HG02759 (cell line): ENCODE measurements at regions not wholly inside any gene's neighbourhood (a gene's known extent, or its start where the extent isn't known, plus 50 kb on each side); places are given as distances from the start of the nearest gene placed in this dataset.
A peak's percentile ranks its signal among the peaks of the same experiment; 100 is the strongest.

Experiments
- ATAC-seq: cut with Tn5 transposase; IDR thresholded peaks from one replicate; pipeline ENCODE4 v1.9.1; 2021; ENCODE audit warnings: mild to moderate bottlenecking, moderate library complexity; ENCODE audit not compliant: unreplicated experiment

GRCh38 chr2:204317640-204318039, 227.6 kb upstream of the PARD3B start:
- ATAC-seq: no peak

GRCh38 chr2:204321027-204321800, 224.1 kb upstream of the PARD3B start:
- no peak for ATAC-seq

- no peak for ATAC-seq
Measured at GRCh38 chr2:204321910-204322751, 223.1 kb upstream of the PARD3B start.

- peak; percentile 88 for ATAC-seq
Measured at GRCh38 chr2:204325468-204325867, 219.8 kb upstream of the PARD3B start.

- ATAC-seq: no peak
Measured at GRCh38 chr2:204328373-204328772, 216.9 kb upstream of the PARD3B start.

GRCh38 chr2:204329016-204329415, 216.3 kb upstream of the PARD3B start:
- ATAC-seq: no peak

GRCh38 chr2:204329532-204329931, 215.7 kb upstream of the PARD3B start:
- ATAC-seq: no peak

- no peak for ATAC-seq
Measured at GRCh38 chr2:204331180-204331579, 214.1 kb upstream of the PARD3B start.

GRCh38 chr2:204331988-204332387, 213.3 kb upstream of the PARD3B start:
- no peak for ATAC-seq

GRCh38 chr2:204332706-204333105, 212.6 kb upstream of the PARD3B start:
- ATAC-seq: no peak

- no peak for ATAC-seq
Measured at GRCh38 chr2:204333861-204334260, 211.4 kb upstream of the PARD3B start.

GRCh38 chr2:204335451-204336058, 209.7 kb upstream of the PARD3B start:
- no peak for ATAC-seq

- no peak for ATAC-seq
Measured at GRCh38 chr2:204336153-204336744, 209.0 kb upstream of the PARD3B start.

- ATAC-seq: no peak
Measured at GRCh38 chr2:204337638-204338037, 207.6 kb upstream of the PARD3B start.

- ATAC-seq: no peak
Measured at GRCh38 chr2:204339212-204339715, 206.0 kb upstream of the PARD3B start.

- no peak for ATAC-seq
Measured at GRCh38 chr2:204340511-204340910, 204.8 kb upstream of the PARD3B start.

GRCh38 chr2:204341887-204342276, 203.4 kb upstream of the PARD3B start:
- ATAC-seq: no peak

GRCh38 chr2:204343685-204344084, 201.6 kb upstream of the PARD3B start:
- ATAC-seq: no peak

- no peak for ATAC-seq
Measured at GRCh38 chr2:204344119-204344518, 201.2 kb upstream of the PARD3B start.

- no peak for ATAC-seq
Measured at GRCh38 chr2:204346906-204347305, 198.4 kb upstream of the PARD3B start.

GRCh38 chr2:204353823-204354222, 191.5 kb upstream of the PARD3B start:
- no peak for ATAC-seq
